NCI-H1417 (cell line): ENCODE measurements at regions not wholly inside any gene's neighbourhood (a gene's known extent, or its start where the extent isn't known, plus 50 kb on each side); places are given as distances from the start of the nearest gene placed in this dataset.
"Not testable (repeated sequence)": the region's sequence is repeated elsewhere in the genome, so short reads cannot be mapped to it uniquely, and the experiment has no call there.

Source experiments
- DNase-seq, 3 experiments: peaks; one replicate each; lab custom pipeline; 2025; lab: John Stamatoyannopoulos, UW

DNA sequence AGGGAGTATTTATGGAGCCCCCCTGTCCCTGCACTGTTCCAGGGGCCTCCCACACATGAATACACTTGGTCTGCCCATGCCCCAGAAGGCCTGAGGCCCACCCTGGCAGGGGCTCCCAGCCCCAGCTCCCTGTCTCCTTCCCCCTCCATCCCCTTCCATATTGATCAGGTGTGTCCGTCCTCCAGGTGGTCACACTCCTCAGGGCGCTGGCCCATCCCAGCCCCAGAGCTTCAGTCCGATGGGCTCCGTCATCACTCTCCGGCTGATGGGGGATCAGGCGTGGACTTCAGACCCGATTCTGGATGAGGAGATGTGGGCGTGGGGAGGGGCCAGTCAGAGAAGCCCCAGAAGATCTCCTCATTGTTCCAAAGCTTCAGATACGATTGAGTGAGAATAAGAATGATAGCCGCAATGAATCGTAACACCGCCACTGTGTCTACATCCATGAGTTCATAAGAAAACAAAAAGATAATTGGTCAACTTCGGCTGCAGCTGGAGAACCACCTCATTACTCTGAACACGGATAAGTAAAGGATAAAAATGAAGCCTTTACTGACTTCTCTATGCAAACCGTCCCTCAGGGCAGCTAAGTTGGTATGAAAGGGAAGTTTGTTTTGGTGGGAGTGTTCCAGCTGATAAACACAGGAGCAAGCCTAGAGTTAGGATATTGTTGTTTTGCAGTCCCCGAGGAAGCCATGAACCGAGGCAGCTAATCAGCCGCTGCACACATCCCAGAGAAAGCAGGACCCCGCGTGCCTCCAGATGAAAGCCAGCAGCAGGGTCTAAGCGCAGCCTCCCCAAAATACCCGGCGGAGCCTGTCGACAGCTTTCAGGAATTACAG, 279.5 kb downstream of the NDUFA10 start:
- no peak for DNase-seq

DNA sequence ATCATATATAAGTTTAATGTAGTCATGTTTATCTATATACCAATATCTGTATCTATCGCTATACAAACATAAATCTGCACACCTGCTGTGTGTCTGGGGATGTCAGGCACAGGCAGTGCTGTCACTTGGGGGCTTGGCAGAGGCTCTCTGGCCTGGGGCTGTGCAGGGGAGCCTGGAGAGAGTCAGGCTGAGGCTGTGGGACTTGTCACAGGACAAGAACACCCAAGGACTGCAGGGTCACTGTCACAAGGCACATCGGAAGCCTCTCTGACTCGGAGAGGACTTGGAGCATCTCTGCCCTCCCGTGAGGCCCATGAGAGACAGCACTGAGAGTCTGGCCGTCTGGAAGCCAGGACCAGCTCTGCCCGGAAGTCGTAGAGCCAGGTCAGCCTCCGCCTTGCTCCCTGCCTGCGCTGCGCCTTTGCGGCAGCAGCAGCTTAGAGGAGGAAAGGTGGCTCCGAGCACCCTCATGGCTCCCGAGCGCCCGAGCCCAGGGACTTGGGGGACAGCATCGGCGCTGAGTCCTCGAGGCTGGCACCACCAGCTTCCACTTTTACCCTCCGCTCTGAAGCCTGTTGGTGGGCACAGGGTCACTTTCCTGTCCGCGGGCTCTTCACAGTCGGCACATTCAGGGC, 280.3 kb downstream of the NDUFA10 start:
- DNase-seq, result no peak

DNA sequence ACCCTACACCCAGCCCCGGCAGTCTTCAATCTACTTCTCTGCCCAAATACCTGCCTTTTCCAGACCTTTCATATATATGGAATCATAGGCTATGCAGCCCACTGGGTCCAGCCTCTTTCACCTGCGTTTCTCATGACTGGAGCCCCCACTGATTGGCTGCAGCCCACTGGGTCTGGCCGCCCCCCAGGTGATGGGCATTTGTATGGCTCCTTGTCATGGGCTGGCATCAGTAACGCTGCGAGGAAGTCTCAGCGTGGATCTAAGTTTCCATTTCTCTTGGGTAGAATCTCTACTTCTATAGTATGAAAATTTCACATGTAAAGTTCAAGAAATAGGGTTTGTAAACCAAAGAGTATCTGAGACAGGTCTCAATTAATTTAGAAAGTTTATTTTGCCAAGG, 281.9 kb downstream of the NDUFA10 start:
- no peak for DNase-seq

DNA sequence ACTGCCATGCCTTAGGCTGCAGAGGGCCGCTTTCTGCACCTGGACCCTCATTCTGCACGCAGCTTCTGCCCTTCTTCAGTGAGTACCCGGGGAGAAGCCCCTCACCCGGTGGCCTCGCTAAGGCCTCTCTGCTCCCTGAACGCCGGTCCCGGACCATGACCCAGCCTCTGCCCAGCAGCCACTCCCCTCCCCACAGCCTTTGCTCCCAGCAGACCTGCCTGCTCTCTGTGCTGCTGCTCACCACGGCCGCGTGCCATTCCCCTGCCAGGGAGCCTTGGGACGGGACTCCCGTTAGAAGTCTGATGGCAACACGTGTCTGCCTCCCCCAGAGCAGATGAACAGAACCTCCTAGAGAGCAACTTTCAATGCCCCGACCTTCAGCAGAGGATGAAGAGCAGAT, 282.8 kb downstream of the NDUFA10 start:
- no peak for DNase-seq

DNA sequence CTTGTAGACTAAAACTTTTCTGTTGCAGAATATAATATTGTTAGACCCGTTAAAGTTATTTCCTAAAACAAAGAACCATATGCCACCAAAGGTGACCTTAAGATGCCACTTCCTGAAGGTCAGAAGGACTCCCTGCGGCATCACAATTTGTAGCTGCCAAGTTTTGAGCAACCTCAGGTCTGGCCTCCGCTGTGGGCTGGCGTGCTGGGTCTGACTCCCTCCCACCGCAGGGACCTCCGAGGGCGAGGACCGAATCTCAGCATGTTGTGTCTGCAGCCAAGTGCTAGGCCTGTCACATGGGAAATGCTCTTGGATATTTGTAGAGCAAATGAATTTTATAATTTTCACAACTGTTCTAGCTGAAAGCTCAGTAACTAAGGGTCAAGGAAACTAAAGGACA, 285.9 kb downstream of the NDUFA10 start:
- DNase-seq, result no peak

DNA sequence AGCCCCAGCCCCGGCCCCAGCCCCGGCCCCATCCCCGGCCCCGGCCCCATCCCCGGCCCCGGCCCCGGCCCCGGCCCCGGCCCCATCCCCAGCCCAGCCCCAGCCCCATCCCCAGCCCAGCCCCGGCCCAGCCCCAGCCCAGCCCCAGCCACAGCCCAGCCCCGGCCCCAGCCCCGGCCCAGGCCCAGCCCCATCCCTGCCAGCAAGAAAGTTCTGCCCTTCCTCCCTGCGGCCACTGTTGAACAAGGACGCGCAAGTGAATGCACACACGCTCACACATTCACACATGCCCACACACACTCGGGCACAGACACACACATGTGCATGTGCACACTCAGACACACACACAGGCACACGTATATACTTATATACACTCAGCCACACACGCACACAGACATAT, 287.0 kb downstream of the NDUFA10 start:
- DNase-seq, result no peak

DNA sequence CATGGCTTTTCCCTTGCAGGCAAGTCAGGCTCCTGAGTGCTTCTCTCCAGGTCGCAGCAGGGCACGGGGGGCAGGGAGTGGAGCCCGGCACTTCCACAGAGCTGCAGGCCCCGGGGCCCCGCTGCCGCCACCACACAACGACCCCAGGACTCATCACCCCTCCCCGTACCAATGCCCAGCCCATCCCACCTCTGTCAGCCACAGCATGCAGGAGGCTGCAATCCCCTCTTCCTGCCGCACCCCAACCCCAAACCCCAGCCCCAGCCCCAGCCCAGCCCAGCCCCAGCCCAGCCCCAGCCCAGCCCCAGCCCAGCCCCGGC, 288.0 kb downstream of the NDUFA10 start:
- no peak for DNase-seq

DNA sequence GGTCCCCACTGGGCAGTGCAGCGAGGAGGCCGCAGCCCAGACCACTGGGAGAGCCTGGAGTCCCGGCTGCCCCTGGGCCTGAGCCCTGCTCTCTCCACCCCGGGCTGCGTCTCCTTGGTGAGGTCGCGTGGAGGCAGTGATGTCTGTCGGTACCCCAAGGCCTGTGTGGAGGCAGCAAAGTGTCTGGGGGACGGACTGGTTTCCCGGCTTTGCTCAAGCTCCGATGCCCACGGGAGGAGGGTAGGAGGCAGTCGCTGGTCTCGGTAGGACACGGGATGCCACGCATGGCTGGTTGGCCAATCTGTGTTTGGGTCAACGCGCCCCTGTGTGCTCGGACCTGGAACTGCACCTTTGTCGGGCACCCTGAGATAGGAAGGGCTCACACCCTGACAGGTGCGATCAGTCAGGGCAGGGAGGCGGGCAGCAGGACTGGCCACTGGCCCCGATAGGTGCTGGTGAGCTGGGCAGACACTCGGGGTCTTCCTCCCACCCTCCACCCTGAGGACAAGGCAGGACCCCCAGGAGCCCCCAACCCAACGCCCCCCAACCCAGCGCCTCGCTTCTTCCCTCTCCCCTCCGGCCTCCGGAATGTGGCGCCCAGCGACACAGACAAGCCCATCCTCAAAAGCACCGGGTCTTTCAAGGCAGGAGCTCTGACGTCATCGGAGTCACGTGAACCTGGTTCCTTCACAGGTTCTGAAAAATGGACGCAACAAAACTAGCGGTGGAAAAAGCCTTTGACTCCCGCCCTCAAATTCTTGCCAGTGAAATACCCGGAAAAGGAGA, 288.6 kb downstream of the NDUFA10 start:
- no peak for DNase-seq

DNA sequence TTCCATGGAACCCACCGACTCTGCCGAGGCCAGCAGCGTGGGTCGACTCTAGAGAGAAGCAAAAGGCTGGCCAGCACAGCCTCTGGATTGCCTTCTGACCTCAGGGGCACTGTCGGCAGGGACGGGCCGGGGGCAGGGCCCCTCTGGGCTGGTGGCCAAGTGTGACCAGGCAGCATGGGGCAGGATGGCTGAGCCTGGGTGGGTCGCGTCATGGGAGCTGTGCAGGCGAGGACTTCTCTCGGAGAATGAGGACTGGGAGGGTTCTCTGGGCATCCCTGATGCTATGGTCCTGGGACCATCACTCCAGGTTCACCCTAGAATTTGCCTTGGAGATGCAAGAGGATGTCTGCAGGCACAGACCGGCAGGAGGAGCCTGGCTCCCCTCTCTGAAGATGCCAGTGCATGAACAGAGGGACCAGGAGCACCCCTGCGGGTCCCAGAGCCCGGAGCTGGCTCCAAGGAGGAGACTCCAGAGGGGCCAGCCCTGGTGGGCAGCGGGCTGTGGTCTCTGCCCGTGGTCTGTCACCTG, 289.2 kb downstream of the NDUFA10 start:
- DNase-seq, result no peak

DNA sequence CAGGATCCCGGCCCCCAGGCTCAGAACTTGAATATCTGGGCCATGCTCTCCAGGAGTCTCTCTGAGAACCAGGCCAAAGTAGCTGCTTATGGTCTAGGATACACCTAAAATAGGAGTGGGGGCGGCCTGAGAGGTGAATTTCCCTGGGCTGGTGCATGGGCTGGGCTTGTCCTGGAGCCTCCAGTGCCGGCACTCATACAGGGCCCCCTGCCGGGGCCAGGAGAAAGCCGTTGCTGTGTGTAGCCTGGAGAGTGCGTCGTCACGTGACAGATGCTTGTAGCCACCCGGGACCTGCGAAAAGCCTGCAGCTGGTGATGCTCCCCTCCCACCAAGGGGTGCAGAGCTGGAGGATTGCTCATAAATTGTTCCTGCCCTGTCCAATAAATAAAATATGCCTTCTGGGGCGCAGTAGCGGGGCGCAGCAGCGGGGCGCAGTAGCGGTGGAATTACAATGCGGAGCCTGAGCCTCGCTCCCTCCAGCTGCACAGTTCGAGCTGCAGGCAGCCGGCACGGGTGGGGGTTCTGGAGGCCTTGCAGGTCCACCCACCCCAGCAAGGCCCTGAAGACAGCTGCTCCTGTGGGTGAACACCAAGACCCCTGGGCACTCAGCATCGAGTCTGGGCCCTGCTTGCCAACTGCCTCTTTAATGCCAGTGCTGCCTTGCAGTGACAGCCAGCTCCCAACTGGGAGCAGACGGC, 289.9 kb downstream of the NDUFA10 start:
- DNase-seq, result peak; percentile 6 to 79 (median 53)

DNA sequence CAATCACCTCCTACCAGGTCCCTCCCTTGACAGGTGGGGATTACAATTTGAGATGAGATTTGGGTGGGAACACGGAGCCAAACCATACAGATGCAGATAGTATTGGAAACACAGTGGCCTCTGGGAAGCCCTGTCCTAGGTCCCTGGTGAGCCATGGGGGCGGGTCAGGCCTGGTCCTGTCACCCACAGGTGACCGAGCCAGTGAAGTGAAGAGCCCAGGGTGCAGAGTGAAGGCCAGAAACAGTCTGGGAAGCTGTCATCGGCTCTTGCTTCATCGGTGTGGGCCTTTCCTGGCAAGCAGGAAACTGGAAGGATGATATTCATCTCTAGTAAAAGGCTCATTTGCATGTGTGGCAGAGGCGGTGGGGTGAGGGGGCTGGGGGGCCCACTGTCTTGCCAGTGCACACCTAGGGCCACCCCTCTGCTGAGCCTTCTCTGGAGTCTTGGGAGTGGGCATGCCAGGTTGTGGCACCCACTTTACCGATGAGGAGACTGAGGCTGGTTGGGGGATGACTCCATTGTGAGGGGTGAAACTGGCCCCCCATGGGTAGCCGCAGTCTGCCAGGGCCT, 290.6 kb downstream of the NDUFA10 start:
- DNase-seq, result no peak

DNA sequence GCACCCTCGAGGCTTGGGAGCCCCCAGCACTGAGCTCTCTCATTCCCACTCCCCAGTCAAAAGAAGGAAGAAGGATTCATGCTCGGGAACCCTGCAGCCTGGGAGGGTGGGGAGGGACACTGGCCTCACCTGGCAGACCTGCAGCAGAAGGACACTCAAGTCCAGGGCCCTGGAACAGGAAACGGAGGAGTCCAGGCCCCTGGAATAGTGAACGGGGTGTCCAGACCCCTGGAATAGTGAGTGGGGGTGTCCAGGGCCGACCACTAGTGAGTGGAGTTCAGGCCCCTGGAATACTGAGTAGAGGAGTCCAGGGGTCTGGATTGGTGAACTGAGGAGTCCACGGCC, 292.5 kb downstream of the NDUFA10 start:
- DNase-seq, result no peak

DNA sequence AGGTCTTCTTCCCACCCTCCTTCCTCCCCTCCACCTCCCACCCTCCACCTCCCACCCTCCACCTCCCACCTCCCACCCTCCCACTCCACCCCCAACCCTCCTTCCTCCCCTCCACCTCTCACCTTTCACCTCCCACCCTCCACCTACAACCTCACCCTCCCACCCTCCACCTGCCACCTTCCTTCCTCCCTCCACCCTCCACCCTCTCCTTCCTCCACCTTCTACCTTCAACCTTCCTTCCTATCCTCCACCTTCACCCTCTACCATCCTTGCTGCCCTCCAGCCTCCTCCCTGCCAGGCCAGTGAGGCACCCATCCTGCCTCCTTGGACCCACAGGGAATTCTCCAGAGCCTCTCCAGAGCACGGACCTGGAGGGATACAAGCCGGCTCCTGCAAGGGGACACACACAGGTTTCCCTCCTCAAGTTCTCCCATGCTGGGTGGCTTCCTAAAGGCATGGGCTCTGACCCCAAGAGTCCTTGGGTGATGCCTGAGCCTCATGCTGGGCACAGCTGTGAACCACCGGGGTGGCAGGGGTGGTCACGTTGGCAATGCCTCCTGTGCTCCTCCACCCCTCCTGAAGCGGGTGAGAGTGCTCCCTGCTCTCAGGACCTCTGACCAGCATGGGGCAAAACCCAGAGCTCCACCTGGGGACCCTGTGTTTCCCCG, 293.0 kb downstream of the NDUFA10 start:
- no peak for DNase-seq

DNA sequence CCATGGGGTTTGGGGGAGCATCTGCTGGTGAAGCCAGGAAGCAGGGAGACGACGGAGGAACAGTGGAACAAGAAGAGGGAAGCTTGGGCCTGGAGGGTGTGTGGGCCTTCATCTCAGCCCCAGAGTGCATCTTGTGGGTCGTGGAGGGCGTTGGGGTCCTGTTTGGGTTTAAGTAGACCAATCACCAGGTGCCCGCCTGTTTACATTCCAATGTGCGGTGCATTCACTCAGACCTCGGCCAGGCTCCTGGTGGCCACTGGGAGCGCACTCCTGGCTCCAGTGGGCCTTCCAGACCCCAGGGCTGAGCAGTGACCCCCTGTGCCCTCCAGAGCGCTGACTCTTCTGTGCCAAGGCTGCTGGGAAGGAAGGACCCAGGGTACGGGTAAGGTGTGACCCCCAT, 293.7 kb downstream of the NDUFA10 start:
- no peak for DNase-seq

DNA sequence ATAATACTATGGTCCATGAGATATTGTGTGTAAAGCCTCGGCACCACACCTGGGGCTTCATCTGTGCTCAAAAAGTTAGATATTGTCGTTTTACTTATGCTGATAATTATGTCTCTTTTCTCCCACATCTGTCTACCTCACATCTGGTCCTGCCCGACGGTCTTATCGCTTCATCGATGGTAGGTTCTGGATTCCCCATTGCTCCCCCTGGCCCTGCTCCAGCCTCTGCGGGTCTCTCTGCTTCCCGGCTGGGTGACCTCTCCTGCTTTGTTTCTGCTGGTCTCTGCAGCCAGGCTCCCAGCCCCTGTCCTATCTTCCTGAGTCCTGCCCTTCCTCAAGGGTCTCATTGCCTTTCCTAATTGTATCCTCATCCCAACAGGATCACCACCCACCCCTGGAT, 294.2 kb downstream of the NDUFA10 start:
- no peak for DNase-seq

DNA sequence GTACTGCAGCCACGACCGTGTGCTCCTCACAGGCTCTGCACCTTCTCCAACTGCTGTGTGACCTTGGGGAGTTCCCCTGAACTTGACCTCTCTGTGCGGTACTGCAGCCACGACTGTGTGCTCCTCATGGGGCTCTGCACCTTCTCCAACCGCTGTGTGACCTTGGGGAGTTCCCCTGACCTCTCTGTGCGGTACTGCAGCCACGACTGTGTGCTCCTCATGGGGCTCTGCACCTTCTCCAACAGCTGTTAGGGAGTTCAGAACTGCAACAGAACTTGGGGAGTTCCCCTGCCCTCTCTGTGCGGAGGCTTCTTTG, 294.6 kb downstream of the NDUFA10 start:
- DNase-seq, result not testable (repeated sequence)

DNA sequence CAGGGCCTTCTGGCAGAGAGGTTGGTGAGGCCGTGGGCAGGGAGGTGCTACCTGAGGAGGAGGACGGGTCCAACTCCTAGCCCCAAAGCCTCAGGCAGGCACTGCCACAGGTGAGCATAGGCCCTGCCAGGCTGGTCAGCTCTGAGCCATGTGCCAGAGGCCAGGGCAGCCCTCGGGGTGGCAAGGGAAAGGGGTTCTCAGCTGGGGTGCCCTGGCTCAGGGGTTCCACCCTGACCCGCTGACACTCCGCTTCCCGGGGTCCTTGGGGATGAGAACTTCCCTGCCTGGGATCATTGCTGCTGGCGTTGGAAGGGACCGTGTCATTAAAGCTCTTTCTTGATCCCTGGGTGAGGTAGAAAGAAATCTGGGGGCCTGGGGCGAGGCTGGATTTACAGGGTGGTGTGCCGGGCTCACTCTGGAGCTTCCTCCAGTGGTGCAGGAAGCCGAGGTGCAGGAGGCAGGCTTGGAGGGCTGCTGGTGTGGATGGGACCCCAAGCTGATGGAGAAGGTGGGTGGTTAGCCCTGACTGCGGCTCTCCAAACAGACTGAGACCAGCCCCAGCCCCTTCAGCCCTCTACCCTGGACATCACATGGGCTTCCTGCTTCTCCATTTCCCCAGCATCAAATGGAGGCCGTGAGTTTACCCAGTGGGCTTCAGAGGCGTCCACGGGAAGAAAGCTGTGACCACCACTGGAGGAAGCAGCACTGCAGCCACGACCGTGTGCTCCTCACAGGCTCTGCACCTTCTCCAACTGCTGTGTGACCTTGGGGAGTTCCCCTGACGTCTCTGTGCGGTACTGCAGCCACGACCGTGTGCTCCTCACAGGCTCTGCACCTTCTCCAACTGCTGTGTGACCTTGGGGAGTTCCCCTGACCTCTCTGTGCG, 295.2 kb downstream of the NDUFA10 start:
- no peak for DNase-seq

DNA sequence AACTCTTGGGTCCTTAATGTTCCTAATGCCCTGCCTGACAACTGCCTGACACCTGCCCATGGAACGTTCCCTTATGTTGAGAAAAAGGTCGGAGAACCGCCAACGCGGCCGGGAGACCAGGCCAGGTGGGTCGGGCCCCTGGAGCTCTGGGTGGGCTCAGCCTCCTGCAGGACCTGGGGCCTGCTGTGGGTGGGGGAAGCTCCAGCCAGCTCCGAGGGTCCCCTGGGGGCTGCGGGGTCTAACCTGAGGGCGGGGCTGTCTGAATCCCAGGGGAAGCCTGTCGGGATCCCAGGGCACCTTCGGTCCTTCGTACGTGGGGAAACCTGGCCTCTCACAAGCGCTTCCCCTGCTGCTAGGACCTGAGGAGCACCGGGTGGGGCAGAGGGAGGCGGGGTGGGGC, 296.0 kb downstream of the NDUFA10 start:
- DNase-seq, result no peak

DNA sequence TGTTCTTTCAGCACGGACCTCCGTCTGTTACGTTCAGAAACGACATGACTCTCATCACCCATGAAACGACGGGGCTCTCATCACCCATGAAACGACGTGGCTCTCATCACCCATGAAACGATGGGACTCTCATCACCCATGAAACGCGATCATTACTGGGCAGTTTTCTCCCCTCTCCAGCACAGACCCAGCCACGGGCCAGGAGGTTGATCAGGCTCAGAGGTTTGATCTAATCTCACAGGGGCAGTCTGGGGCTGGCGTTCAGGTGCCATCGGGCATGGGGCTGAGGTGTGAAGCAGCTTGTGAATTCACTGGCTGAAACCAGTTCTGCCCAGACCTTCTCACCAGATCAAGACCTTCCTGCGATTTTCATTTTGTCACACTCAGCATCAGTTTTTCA, 296.4 kb downstream of the NDUFA10 start:
- DNase-seq, result no peak

DNA sequence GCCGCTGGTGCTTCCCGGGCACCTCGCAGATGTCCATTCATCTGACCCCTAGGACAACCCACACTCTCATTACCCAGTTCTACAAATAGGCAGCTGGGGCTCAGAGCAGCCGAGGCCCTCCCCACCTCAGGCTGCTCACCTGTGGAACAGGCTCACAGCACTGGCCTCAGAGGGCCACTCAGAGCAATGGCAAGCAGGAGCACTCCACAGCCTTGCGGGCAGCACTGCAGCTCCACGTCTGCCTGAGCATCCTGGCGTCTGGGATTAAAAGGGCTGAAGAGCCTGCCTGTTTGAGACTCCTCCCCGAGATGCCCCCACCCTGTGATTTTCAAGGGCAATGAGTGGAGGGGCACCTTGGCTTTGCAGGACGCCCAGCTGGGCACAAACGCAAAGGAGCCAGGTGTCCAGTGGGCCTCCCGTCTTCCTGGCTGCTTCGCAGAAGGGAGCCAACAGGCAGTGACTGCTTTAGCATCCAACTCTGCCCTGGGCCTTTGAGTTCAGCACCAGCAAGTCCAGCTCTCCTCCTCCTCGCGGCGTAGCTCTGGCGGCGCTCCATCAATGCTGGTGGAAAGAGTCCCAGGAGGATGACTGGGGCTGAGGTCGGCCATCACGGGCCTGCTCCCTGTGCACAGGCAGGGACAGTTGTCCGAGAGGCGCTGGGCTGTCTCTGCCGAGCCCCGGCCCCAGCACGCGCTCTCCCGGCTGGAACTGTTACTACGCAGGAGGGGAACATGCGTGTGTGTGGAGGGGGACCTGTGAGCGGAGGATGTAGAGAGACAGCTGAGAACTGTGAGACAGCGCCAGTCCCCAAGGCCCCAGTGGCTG, 297.2 kb downstream of the NDUFA10 start:
- DNase-seq, result peak in 2 of 3 experiments; percentile 72 to 86
